ENCODE measurements at regions not wholly inside any gene's neighbourhood (a gene's known extent, or its start where the extent isn't known, plus 50 kb on each side); places are given as distances from the start of the nearest gene placed in this dataset.
"Not testable (repeated sequence)": the region's sequence is repeated elsewhere in the genome, so short reads cannot be mapped to it uniquely, and the experiment has no call there.

GRCh38 chr2:44051593-44052347 lies 56.0 kb upstream of the LRPPRC start:
- DNase-seq, result no peak

DNA sequence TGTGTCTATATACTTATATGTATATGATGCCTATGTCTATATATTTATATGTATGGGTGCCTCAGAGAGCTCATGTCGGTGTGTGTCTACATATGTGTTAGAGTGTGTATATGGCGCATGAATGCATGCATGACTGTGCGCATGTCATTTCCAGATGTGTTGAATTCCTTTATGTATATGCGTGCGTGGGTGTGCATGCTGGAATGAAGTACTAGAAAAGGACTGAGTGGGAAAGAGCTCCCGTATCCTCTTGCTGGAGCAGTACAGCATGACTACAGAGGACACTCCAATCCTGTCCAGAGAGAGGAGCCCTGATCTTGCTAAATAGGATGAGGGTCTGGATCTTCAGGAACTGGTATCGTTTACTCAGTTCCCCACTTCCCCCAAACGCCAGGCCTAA lies 56.8 kb upstream of the LRPPRC start:
- DNase-seq, result no peak

DNA sequence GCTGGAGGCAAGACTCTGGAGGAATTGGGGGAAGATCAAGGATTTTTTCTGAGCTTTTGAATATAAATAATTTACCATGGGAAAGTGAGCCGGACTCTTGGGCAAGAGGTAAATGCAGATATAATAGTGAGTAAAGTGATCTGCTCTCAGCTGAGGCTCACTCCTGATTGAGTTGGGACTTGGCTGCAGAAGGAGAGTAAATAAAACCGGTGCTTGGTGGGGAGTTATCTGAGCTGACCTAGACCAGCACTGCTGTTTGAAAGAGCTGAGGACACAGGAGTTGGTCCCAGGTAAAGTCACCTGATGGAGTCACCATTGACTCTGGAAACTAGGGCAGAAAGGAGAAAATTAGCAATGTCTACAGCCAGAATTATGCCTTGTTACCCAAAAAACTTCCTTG lies 57.3 kb upstream of the LRPPRC start:
- DNase-seq, result no peak

- no peak for DNase-seq
Measured at GRCh38 chr2:44053456-44053855, 57.7 kb upstream of the LRPPRC start.

GRCh38 chr2:44055229-44055628 lies 59.4 kb upstream of the LRPPRC start:
- DNase-seq, result no peak

- no peak for DNase-seq
Measured at GRCh38 chr2:44055664-44056063, 59.9 kb upstream of the LRPPRC start.

DNA sequence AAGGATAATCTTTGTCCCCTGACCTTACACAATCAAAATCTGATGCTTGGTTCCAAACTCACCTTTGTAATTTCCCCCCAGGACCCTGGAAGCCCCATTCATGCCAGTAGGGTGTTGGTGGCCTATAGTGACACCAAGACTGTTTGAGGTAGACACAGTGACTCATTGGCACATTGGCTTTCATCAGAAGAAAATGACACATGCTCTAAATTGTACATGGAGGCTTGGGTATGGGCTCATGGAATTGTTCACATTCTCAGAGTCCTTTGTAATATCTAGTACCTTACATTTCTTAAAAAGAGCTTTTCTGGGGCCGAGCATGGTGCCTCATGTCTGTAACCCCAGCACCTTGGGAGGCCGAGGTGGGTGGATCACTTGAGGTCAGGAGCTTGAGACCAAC lies 61.2 kb upstream of the LRPPRC start:
- no peak for DNase-seq

- not testable (repeated sequence) for DNase-seq
Measured at GRCh38 chr2:44060286-44060685, 64.5 kb upstream of the LRPPRC start.

- no peak for DNase-seq
Measured at GRCh38 chr2:44060990-44061389, 65.2 kb upstream of the LRPPRC start.

GRCh38 chr2:44061469-44061868 lies 65.7 kb upstream of the LRPPRC start:
- no peak for DNase-seq

DNA sequence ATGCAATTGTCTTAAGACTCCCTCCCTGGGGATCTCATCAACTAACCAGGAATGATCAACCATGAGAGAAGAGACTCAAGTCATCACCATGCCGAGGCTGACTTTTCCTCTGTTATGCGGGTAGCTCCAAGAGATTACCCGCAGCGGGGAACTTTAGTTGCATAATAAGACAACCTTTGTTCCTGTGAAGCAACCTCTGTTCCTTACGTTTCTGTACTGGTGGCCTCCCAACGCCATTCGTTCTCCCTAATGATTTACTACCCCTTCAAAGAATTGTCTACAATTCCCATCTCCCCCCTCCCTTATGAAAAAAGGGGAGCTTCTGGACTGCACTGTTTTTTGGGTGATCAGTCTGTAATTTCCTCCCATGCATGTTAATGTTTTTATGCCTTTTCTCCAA lies 66.1 kb upstream of the LRPPRC start:
- no peak for DNase-seq

GRCh38 chr2:44063033-44063432 lies 67.2 kb upstream of the LRPPRC start:
- no peak for DNase-seq

DNA sequence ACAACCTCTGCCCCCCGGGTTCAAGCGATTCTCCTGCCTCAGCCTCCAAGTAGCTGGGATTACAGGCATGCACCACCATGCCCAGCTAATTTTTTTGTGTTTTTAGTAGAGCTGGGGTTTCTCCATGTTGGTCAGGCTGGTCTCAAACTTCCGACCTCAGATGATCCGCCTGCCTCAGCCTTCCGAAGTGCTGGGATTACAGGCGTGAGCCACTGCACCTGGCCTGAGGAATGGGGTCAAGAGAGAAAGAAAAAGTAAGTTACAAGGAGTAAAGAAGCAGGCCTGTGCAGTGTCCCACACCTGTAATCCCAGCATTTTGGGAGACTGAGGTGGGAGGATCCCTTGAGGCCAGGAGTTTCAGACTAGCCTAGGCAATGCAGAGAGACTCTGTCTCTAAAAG lies 68.5 kb upstream of the LRPPRC start:
- not testable (repeated sequence) for DNase-seq

GRCh38 chr2:44067012-44067790 lies 71.4 kb upstream of the LRPPRC start:
- not testable (repeated sequence) for DNase-seq

GRCh38 chr2:44067791-44068181 lies 72.0 kb upstream of the LRPPRC start:
- DNase-seq, result not testable (repeated sequence)

DNA sequence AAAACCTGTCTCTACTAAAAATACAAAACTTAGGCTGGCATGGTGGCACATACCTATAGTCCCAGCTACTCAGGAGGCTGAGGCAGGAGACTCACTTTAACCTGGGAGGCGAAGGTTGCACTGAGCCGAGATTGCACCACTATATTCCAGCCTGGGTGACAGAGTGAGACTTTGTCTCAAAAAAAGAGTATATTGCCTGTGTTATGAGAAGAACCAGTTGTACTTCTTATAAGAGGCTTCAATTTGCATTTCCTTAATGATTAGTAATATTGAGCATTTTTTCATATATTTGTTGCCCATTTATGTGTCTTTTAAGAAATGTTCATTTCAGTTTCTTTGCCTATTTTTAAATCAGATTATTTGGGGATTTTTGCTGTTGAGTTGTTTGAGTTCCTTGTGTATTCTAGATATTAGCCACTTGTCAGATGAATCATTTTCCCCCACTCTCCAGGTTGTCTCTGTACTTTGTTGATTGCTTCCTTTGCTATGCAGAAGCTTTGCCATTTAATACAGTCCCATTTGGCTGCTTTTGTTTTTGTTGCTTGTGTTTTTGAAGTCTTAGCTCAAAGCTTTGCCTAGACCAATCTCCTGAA lies 75.8 kb upstream of the LRPPRC start:
- no peak for DNase-seq

- not testable (repeated sequence) for DNase-seq
Measured at GRCh38 chr2:44073667-44074066, 77.9 kb upstream of the LRPPRC start.

GRCh38 chr2:44074795-44075194 lies 79.0 kb upstream of the LRPPRC start:
- not testable (repeated sequence) for DNase-seq

DNA sequence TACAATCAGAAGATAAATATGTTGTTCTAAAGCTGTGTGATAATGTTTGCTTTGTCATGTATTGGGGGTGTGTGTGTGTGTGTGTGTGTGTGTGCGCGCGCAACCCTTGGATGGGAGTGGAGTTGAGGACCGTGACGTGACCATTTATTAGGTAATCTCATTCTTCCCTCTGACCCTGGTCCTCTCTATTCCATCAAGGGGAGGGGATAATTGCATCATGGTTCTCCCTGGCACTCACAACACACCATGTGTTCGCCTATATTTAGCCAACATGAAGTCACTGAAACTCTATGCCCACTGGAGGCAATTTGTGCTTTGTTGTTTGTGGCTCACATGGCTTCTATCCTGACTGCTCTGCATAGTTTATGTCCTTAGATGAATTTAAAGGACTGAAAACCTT lies 79.8 kb upstream of the LRPPRC start:
- DNase-seq, result peak; percentile 22

- DNase-seq, result no peak
Measured at GRCh38 chr2:44077942-44078511, 82.2 kb upstream of the LRPPRC start.

DNA sequence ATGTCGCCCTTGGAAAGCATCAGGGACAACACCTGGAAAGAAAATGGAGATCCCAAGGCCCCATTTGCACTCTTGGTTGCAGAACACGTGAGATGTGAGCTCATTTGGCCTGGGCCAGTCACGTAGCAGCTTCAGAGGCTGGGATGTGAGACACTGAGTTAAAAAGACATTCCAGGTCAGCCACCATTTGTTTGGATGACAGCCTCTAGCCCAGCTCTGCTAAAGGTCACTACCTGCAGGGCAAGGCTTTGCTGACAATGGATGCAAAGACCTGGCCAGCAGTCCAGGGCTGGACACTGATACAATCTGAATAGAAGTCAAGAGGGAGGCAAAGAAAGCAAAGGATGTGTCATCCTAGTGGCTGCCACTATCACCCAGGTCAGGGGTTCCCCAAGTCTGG lies 83.9 kb upstream of the LRPPRC start:
- no peak for DNase-seq

DNA sequence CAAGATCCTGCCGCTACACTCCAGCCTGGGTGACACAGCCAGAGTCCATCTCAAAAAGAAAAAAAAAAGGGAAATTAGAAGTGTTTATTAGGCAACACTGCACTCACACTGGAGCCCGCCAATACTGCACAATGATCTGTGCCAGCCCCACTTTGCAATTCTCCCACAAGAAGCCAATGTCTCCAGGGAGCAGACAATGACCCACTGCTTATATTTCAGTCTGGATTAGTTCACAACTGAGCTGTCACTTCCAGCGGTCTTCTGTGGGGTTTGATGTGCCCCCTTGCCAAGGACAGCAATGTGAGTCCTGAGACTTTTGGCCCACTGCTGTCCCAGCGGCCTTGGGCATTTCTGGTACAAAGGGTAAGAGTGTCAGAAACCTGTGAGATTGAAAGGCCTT lies 85.6 kb upstream of the PPM1B start:
- no peak for DNase-seq

- DNase-seq, result no peak
Measured at GRCh38 chr2:44084850-44085249, 83.8 kb upstream of the PPM1B start.
